GM12878 (cell line): ENCODE measurements at regions not wholly inside any gene's neighbourhood (a gene's known extent, or its start where the extent isn't known, plus 50 kb on each side); places are given as distances from the start of the nearest gene placed in this dataset.

Source experiments
- ATAC-seq: fragments of 200-7000 bp; cut with Tn5 transposase; 3 replicates; pipeline ENCODE4 v1.9.1; 2020; ENCODE audit warnings: mild to moderate bottlenecking, moderate library complexity
- BruUV-seq: library from RNA; stranded (reverse); fragments of 400-500 nt; replicated peaks from 2 replicates; lab custom pipeline; 2021; lab: Mats Ljungman, UMichigan
- CTCF ChIA-PET: fragments of 300-600 bp; sonication (Branson Sonifier 250); formaldehyde crosslinking; extraction: SDS; loops from one replicate; lab custom pipeline; 2021; ENCODE audit warnings: inconsistent platforms; lab: Yijun Ruan, JAX
- POLR2A ChIA-PET: fragments of 350-600 bp; formaldehyde crosslinking; extraction: SDS; loops from one replicate; lab custom pipeline; 2021; ENCODE audit warnings: inconsistent platforms; lab: Charles Lee
- RAD21 ChIA-PET: fragments of 300-600 bp; sonication (Branson Sonifier 250); formaldehyde crosslinking; loops from one replicate; lab custom pipeline; 2023; ENCODE audit warnings: antibody characterized with exemption; ENCODE audit not compliant: unreplicated experiment; lab: Charles Lee
- SMC1A ChIA-PET: fragments of 300-600 bp; sonication (Branson Sonifier 250); formaldehyde crosslinking; loops from one replicate; lab custom pipeline; 2023; ENCODE audit not compliant: unreplicated experiment, uncharacterized antibody; lab: Charles Lee
- DNase-seq: peaks from one replicate; pipeline ENCODE4 v3.0.0-alpha.2; 2011; ENCODE audit warnings: low read depth, low spot score
- FAIRE-seq: peaks from 3 replicates; lab custom pipeline; 2011; peaks lifted over from hg19 to GRCh38; lab: Jason Lieb, UNC
- H2AFZ ChIP-seq: 2 replicates; pipeline ENCODE4 v1.6.0; 2011; ENCODE audit warnings: low read depth, low read length, control low read depth; ENCODE audit not compliant: control insufficient read depth
- H3K27ac ChIP-seq: 2 replicates; pipeline ENCODE4 v1.5.1; 2011; ENCODE audit warnings: control low read depth; ENCODE audit not compliant: control insufficient read depth, insufficient read depth
- H3K27me3 ChIP-seq, 2 experiments: replicated peaks in 1 of 2; 2 replicates each; pipeline versions ENCODE4 v1.6.0 to v1.6.1; 2011; ENCODE audit warnings: low read length in 1 of 2; ENCODE audit not compliant: control insufficient read depth in 2 of 2, insufficient read depth in 2 of 2
- H3K36me3 ChIP-seq, 2 experiments: 2 replicates each; pipeline ENCODE4 v1.5.1; 2011; ENCODE audit warnings: low read length in 1 of 2; ENCODE audit not compliant: control insufficient read depth in 2 of 2, insufficient read depth in 2 of 2
- H3K4me1 ChIP-seq: 2 replicates; pipeline ENCODE4 v1.6.1; 2011; ENCODE audit warnings: mild to moderate bottlenecking, low read length, moderate library complexity, mixed read lengths; ENCODE audit not compliant: control insufficient read depth, insufficient read depth
- H3K4me2 ChIP-seq: 2 replicates; pipeline ENCODE4 v1.6.0; 2011; ENCODE audit warnings: control low read depth; ENCODE audit not compliant: control insufficient read depth, insufficient read depth
- H3K4me3 ChIP-seq: fragments of 200-600 bp; sonication (generic); 2 replicates; pipeline ENCODE4 v1.5.1; 2016
- H3K79me2 ChIP-seq: 2 replicates; pipeline ENCODE4 v1.6.0; 2011; ENCODE audit warnings: low read length; ENCODE audit not compliant: control insufficient read depth, insufficient read depth
- H3K9ac ChIP-seq: 2 replicates; pipeline ENCODE4 v1.8.0; 2011; ENCODE audit warnings: low read length, control low read depth, mixed read lengths; ENCODE audit not compliant: control insufficient read depth, insufficient read depth
- H3K9me3 ChIP-seq: replicated peaks from 3 replicates; pipeline ENCODE4 v1.5.1; 2011; ENCODE audit warnings: mild to moderate bottlenecking, low read length; ENCODE audit not compliant: control insufficient read depth, insufficient read depth
- H4K20me1 ChIP-seq: 2 replicates; pipeline ENCODE4 v1.6.0; 2011; ENCODE audit not compliant: control insufficient read depth, insufficient read depth
- CEBPB ChIP-seq, 2 experiments: fragments of 150-350 bp in 1 of 2; IDR thresholded peaks; 2 replicates each; pipeline ENCODE4 v1.6.1; 2012 to 2014; ENCODE audit warnings: low read depth in 2 of 2, low read length in 2 of 2, borderline replicate concordance in 1 of 2, inconsistent platforms in 1 of 2
- EZH2 ChIP-seq: IDR thresholded peaks from 2 replicates; pipeline ENCODE4 v1.6.1; 2012; ENCODE audit warnings: low read depth, mild to moderate bottlenecking, control low read depth, inconsistent platforms, low read length, borderline replicate concordance; ENCODE audit not compliant: control insufficient read depth
- FOXK2 ChIP-seq: fragments of 450-650 bp; IDR thresholded peaks from 2 replicates; pipeline ENCODE4 v1.6.1; 2017; ENCODE audit warnings: mild to moderate bottlenecking, moderate library complexity
- GABPA ChIP-seq: IDR thresholded peaks from 2 replicates; pipeline ENCODE4 v1.6.1; 2014; ENCODE audit warnings: antibody characterized with exemption, low read depth, mild to moderate bottlenecking, inconsistent platforms
- KAT2A ChIP-seq: conservative IDR thresholded peaks from 2 replicates; pipeline ENCODE4 v1.6.1; 2011; ENCODE audit warnings: low read depth, low read length; ENCODE audit not compliant: control insufficient read depth
- NFYB ChIP-seq: IDR thresholded peaks from 2 replicates; pipeline ENCODE4 v1.6.1; 2011; ENCODE audit warnings: low read depth, mild to moderate bottlenecking, low read length, improper control_type of control experiment, moderate library complexity; ENCODE audit not compliant: insufficient read depth
- NR2C2 ChIP-seq: IDR thresholded peaks from 2 replicates; pipeline ENCODE4 v1.6.1; 2011; ENCODE audit warnings: borderline replicate concordance, low read depth; ENCODE audit not compliant: control insufficient read depth, insufficient read length
- NRF1 ChIP-seq: conservative IDR thresholded peaks from 2 replicates; pipeline ENCODE4 v1.6.1; 2011; ENCODE audit warnings: mild to moderate bottlenecking, low read depth, low read length, improper control_type of control experiment
- RAD51 ChIP-seq: fragments of 450-650 bp; IDR thresholded peaks from 2 replicates; pipeline ENCODE4 v1.6.1; 2016; ENCODE audit warnings: moderate library complexity, mild to moderate bottlenecking, inconsistent platforms
- RUNX3 ChIP-seq: IDR thresholded peaks from 2 replicates; pipeline ENCODE4 v1.6.1; 2012; ENCODE audit warnings: low read length, inconsistent platforms
- TCF7 ChIP-seq: IDR thresholded peaks from 2 replicates; pipeline ENCODE4 v1.6.1; 2014; ENCODE audit warnings: antibody characterized with exemption, borderline replicate concordance
- YBX1 ChIP-seq: fragments of 450-650 bp; IDR thresholded peaks from 2 replicates; pipeline ENCODE4 v1.6.1; 2016; ENCODE audit warnings: antibody characterized with exemption
- ZNF384 ChIP-seq: IDR thresholded peaks from 2 replicates; pipeline ENCODE4 v1.6.1; 2012; ENCODE audit warnings: low read depth, mild to moderate bottlenecking, low read length, improper control_type of control experiment, borderline replicate concordance
- whole genome bisulfite sequencing: methylation state at CpG from one replicate; pipeline ENCODE4 v1.1.6; 2016; ENCODE audit warnings: low lambda C conversion rate; ENCODE audit not compliant: insufficient replicate concordance, insufficient coverage; ENCODE audit errors: missing lambda C conversion rate; 5-methylcytosine and 5-hydroxymethylcytosine counted together
- in situ Hi-C: fragments of 300-500 bp; cut with MboI; formaldehyde crosslinking; loops from 9 replicates; pipeline ENCODE4 v1.14.3; 2018; ENCODE audit warnings: mixed read lengths
- intact Hi-C: fragments of 100-400 bp; cut with micrococcal nuclease; formaldehyde crosslinking; loops from one replicate; pipeline ENCODE4 v1.14.2; 2022; ENCODE audit not compliant: unreplicated experiment
- TF ChIP-seq, protein P1 (sequence below): fragments of 450-650 bp; formaldehyde crosslinking; IDR thresholded peaks from 2 replicates; pipeline ENCODE4 v1.4.0; 2022; ENCODE audit warnings: mild to moderate bottlenecking, moderate library complexity
- TF ChIP-seq, protein P2 (sequence below): fragments of 450-650 bp; IDR thresholded peaks from 2 replicates; pipeline ENCODE4 v1.6.1; 2017; ENCODE audit warnings: mild to moderate bottlenecking
- TF ChIP-seq, protein P3 (sequence below): fragments of 450-650 bp; conservative IDR thresholded peaks from 2 replicates; pipeline ENCODE4 v1.6.1; 2017; ENCODE audit warnings: mild to moderate bottlenecking, moderate library complexity

DNA sequence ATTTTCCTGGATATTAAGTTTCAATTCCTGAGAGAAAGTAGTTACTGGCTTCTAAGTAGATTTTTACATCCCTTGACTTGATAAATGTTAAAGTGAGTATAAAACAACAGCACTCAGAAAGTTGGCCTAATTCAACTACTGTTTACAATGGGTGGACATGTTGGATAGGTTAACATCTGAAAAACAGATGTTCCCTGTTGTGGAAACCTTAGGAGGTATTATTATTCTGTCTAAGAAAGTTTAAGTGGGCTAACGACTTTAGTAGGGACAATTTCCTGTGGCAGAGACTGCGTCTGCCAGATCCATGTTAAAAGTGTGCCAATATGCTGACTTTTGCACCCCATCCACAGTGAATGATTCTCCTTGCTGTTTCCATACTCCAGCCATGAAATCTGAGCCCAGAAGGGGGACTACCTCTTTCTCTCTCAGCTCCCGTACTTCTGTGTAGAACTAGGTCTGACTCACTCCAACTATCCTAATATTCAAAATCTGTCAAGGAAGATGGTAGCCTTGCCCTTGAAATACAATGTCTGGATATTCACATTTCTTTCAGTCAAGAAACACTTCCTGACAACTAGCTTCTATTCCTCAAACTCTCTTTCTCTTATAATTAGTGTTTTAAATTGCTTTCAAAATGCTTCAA lies 327.5 kb upstream of the HNRNPA3 start (continued):
- TF ChIP-seq CEBPB (IDR thresholded peaks at IDR 0.05; ENCODE audit: borderline replicate concordance in 1 of 2, low read depth in 2 of 2, low read length in 2 of 2), result no peak
- TF ChIP-seq FOXK2, result no peak
- TF ChIP-seq NFYB, result no peak
- TF ChIP-seq YBX1, result no peak
- TF ChIP-seq, all 136 proteins: peak for 0

DNA sequence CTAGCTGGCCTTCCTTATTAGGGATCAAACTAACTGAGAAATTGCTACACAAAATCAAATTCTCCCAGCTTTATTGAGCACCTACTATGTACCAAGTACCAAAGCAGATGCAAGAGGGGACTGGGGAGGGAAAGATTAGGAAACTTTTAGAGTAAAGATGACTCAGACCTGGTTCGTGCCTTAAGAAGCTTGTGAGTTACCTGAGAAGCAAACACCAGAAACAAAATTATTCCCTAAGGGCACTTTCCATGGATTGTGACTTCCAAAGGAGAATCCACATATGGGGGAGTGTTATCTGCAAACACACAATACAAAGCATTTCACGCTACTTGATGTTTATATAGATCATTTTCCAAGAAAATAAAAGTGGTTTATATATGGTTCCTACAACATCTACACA lies 326.9 kb upstream of the HNRNPA3 start:
- Histone ChIP-seq H3K4me2 (no peak overlapping the region), H3K9ac (no peak overlapping the region), H3K4me1 (no peaks in the 10 kb centered on the region), H3K9me3 (no peaks in the 10 kb centered on the region), H3K27me3 (no peaks in the 10 kb centered on the region), H2AFZ (no peak overlapping the region), H3K79me2 (no peaks in the 10 kb centered on the region), H3K36me3 (no peaks in the 10 kb centered on the region), H4K20me1 (no peaks in the 10 kb centered on the region), H3K27ac (no peak overlapping the region), H3K4me3 (no peak overlapping the region)
- ChIA-PET POLR2A (no interaction called here), CTCF (interaction anchor here (1.0 to 1.5 kb wide), 4 partner anchors 10 to 273 kb away, joined by 3 to 6 read pairs (median 4); no protein-coding TSS in a partner anchor), RAD21 (no interaction called here), SMC1A (interaction anchor here (1.1 to 2.0 kb wide), 5 partner anchors 9 to 61 kb away, joined by 3 to 8 read pairs (median 4); no protein-coding TSS in a partner anchor)
- FAIRE-seq, result no peak
- no TSS peak for BruUV-seq
- in situ Hi-C loops, result no loop called here
- ATAC-seq, result no peak
- no peak for DNase-seq
- 70% methylated on average over 2 of the region's 2 CpGs for WGBS
- intact Hi-C loops, result no loop called here
- TF ChIP-seq EZH2 (no peak), GABPA (no peak), ZNF384 (no peak), NRF1 (no peak), TCF7 (no peak), RUNX3 (no peak), RAD51 (no peak), KAT2A (no peak), NR2C2 (no peak)
- TF ChIP-seq, protein P1, sequence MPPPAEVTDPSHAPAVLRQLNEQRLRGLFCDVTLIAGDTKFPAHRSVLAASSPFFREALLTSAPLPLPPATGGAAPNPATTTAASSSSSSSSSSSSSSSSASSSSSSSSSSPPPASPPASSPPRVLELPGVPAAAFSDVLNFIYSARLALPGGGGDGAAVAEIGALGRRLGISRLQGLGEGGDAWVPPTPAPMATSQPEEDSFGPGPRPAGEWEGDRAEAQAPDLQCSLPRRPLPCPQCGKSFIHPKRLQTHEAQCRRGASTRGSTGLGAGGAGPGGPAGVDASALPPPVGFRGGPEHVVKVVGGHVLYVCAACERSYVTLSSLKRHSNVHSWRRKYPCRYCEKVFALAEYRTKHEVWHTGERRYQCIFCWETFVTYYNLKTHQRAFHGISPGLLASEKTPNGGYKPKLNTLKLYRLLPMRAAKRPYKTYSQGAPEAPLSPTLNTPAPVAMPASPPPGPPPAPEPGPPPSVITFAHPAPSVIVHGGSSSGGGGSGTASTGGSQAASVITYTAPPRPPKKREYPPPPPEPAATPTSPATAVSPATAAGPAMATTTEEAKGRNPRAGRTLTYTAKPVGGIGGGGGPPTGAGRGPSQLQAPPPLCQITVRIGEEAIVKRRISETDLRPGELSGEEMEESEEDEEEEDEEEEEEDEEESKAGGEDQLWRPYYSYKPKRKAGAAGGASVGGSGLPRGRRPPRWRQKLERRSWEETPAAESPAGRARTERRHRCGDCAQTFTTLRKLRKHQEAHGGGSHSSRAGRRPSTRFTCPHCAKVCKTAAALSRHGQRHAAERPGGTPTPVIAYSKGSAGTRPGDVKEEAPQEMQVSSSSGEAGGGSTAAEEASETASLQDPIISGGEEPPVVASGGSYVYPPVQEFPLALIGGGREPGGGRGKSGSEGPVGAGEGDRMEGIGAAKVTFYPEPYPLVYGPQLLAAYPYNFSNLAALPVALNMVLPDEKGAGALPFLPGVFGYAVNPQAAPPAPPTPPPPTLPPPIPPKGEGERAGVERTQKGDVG (CRISPR knock-in tag), result no peak
- TF ChIP-seq, protein P2, sequence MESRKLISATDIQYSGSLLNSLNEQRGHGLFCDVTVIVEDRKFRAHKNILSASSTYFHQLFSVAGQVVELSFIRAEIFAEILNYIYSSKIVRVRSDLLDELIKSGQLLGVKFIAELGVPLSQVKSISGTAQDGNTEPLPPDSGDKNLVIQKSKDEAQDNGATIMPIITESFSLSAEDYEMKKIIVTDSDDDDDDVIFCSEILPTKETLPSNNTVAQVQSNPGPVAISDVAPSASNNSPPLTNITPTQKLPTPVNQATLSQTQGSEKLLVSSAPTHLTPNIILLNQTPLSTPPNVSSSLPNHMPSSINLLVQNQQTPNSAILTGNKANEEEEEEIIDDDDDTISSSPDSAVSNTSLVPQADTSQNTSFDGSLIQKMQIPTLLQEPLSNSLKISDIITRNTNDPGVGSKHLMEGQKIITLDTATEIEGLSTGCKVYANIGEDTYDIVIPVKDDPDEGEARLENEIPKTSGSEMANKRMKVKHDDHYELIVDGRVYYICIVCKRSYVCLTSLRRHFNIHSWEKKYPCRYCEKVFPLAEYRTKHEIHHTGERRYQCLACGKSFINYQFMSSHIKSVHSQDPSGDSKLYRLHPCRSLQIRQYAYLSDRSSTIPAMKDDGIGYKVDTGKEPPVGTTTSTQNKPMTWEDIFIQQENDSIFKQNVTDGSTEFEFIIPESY, result no peak
- TF ChIP-seq, protein P3, sequence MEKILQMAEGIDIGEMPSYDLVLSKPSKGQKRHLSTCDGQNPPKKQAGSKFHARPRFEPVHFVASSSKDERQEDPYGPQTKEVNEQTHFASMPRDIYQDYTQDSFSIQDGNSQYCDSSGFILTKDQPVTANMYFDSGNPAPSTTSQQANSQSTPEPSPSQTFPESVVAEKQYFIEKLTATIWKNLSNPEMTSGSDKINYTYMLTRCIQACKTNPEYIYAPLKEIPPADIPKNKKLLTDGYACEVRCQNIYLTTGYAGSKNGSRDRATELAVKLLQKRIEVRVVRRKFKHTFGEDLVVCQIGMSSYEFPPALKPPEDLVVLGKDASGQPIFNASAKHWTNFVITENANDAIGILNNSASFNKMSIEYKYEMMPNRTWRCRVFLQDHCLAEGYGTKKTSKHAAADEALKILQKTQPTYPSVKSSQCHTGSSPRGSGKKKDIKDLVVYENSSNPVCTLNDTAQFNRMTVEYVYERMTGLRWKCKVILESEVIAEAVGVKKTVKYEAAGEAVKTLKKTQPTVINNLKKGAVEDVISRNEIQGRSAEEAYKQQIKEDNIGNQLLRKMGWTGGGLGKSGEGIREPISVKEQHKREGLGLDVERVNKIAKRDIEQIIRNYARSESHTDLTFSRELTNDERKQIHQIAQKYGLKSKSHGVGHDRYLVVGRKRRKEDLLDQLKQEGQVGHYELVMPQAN, result no peak
